Adrenal gland (tissue), 5 donors: ENCODE measurements at regions not wholly inside any gene's neighbourhood (a gene's known extent, or its start where the extent isn't known, plus 50 kb on each side); places are given as distances from the start of the nearest gene placed in this dataset.

ENCODE experiments used
- CTCF ChIP-seq, 6 experiments: fragments of 450-650 bp in 4 of 6; fragments of 200-600 bp in 2 of 6; sonication (generic) in 1 of 6; IDR thresholded peaks; 1 replicate in 5 of 6; 2 replicates in 1 of 6; pipeline versions ENCODE4 v1.5.1 to v1.8.0; 2016 to 2021; ENCODE audit warnings: antibody characterized with exemption in 6 of 6, mild to moderate bottlenecking in 2 of 6, moderate library complexity in 1 of 6
- POLR2A ChIP-seq, 2 donors: fragments of 450-650 bp; IDR thresholded peaks; one replicate each; pipeline ENCODE4 v1.6.1; 2017; ENCODE audit warnings: antibody characterized with exemption in 2 of 2, mild to moderate bottlenecking in 2 of 2, moderate library complexity in 1 of 2
- donor health status: DM: no; HTN: no; CAD: no.

- TF ChIP-seq CTCF (IDR thresholded peaks at IDR 0.05) (no peak), POLR2A (IDR thresholded peaks at IDR 0.05) (no peak)
Measured at GRCh38 chr21:16072737-16073136, 343.0 kb downstream of the USP25 start.
